ENCODE measurements at regions not wholly inside any gene's neighbourhood (a gene's known extent, or its start where the extent isn't known, plus 50 kb on each side); places are given as distances from the start of the nearest gene placed in this dataset.
"Not testable (repeated sequence)": the region's sequence is repeated elsewhere in the genome, so short reads cannot be mapped to it uniquely, and the experiment has no call there.

DNA sequence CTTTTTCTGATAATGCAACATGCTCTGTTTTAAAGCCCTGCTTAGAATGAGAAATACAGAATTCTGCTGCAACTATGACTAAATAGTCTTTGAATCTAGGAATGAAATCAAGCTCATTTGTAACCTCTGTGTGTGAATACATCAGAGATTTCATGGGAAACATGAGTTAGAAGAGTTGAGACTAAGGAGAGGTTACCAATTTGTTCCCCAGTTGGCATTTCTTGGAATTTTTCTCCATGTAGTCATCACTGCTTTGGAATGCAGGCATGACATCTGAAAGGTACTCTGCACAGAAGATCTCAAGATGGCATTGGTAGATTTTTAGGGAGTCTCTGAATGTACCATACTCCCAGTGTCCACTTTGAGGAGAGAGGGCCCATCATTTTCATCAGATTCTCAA lies 237.2 kb downstream of the TFAP2A start:
- no peak for DNase-seq (ENCODE audit: low spot score)

DNA sequence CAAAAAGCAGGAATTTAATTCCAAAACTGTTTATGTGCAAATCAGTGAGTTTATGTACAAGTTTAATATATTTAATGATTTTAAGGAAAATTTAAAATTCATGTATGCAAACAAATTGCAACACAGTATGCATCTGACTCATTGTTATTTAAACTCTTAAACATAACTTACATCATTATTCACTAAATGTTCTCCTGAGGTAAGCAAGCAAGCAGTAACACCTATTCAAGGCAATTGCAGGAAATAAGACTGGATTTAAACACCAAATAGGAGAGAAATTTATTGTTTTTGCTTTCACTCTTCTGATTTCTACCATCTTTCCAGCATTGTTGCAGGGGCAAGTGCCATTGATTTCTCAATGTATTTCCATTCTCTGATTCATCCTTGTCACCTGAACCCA lies 239.5 kb downstream of the TFAP2A start:
- DNase-seq (ENCODE audit: low spot score): no peak

DNA sequence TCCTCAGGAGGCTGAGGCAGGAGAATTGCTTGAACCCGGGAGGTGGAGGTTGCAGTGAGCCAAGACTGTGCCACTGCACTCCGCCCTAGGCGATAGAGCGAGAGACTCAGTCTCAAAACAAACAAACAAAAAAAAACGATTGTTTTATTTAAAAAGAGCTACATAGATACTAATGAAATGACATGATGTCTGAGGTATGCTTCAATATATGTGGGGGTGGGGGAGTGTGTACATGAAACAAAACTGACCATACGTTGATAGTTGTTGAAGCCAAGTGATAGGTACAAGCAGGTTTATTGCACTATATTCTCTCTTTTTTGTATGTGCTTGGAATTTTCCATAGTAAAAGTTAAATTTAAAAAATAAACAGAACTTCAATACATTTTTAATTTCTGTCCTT lies 240.1 kb downstream of the TFAP2A start:
- DNase-seq (ENCODE audit: low spot score): no peak

DNA sequence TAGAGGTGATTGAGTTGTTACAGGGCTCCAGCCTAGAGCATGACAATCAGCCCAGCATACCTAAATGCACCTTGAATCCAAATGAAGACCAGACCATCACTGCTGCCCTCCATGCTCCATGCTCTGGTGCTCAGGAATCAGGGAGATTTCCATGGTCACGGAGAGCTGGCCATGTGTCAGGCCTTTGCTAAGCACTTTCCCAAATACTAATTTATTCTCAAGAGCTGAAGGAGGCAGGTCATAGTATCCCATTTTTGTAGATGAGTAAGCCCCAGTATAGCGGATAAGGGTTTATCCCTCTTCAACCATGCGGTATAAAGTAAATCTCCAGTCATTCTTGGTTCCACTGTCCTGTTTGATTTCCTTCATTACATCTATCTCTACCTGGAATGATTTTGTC lies 240.8 kb downstream of the TFAP2A start:
- DNase-seq (ENCODE audit: low spot score): no peak

DNA sequence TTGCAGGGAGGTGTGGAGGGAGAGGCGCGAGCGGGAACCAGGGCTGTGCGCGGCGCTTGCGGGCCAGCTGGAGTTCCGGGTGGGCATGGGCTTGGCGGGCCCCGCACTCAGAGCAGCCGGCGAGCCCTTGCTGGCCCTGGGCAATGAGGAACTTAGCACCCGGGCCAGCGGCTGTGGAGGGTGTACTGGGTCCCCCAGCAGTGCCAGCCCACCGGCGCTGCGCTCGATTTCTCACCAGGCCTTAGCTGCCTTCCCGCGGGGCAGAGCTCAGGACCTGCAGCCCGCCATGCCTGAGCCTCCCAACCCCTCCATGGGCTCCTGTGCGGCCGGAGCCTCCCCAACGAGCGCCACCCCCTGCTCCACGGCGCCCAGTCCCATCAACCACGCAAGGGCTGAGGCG lies 243.2 kb downstream of the TFAP2A start:
- not testable (repeated sequence) for DNase-seq (ENCODE audit: low spot score)

DNA sequence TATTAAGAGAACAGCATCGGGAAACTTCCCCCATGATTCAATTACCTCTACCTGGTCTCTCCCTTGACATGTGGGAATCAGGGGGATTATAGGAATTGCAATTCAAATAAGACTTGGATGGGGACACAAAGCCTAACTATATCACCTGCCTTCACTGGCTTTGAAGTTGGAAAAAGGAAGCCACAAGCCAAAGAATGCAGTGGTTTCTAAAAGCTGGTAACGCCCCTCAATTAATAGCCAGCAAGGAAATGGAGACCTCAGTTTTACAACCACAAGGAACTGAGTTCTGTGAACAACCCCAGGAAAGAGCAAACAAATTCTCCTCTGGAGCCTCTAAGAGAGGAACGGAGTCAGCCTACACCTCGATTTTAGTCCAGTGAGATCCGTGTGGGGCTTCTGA lies 244.1 kb downstream of the TFAP2A start:
- DNase-seq (ENCODE audit: low spot score): no peak

DNA sequence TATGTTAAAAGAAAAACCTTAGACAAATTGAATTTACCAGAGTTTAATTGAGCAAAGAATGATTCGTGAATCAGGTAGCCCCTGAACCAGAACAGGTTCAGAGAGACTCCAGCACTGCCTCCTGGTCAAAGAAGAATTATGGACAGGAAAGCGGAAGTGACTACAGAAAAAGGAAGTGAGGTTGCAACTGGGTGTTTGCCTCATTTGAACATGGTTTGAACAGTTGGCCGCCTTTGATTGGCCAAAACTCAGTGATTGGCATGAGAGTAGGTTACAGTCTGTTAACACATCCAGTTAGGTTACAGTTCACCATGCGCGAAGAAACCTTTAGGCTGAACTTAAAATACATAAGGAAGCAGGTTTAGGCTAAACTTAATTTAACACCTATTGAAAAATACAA lies 248.8 kb downstream of the TFAP2A start:
- DNase-seq (ENCODE audit: low spot score): no peak

GRCh38 chr6:10163203-10163962 lies 251.5 kb downstream of the TFAP2A start:
- no peak for DNase-seq (ENCODE audit: low spot score)

DNA sequence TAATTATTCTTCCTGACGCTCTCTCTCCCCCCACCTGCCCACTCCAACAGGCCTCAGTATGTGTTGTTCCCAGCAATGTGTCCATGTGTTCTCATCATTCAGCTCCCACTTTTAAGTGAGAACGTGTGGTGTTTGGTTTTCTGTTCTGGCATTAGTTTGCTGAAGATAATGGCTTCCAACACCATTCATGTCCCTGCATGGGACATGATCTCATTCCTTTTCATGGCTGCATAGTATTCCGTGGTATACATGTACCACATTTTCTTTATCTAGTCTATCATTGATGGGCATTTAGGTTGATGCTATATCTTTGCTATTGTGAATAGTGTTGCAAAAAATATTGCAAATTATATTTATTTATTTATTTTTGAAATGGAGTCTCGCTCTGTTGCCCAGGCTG lies 258.0 kb downstream of the TFAP2A start:
- DNase-seq (ENCODE audit: low spot score): no peak

DNA sequence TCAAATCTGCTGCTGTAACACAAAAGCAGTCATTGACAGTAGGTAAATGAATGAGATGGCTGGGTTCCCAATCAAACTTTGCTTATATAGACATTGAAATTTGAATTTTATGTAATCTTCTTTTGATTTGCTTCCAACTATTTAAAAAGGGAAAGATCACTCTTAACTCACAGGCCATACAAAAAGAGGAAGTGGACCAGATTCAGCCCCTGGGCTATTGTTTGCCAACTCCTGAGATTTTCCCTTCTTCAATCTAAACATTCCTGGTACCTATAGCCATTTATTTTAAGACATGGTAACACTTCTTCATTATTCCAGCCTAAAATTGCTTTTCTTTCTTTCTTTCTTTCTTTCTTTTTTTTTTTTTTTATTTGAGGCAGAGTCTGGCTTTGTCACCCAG lies 260.6 kb downstream of the TFAP2A start:
- no peak for DNase-seq (ENCODE audit: low spot score)

DNA sequence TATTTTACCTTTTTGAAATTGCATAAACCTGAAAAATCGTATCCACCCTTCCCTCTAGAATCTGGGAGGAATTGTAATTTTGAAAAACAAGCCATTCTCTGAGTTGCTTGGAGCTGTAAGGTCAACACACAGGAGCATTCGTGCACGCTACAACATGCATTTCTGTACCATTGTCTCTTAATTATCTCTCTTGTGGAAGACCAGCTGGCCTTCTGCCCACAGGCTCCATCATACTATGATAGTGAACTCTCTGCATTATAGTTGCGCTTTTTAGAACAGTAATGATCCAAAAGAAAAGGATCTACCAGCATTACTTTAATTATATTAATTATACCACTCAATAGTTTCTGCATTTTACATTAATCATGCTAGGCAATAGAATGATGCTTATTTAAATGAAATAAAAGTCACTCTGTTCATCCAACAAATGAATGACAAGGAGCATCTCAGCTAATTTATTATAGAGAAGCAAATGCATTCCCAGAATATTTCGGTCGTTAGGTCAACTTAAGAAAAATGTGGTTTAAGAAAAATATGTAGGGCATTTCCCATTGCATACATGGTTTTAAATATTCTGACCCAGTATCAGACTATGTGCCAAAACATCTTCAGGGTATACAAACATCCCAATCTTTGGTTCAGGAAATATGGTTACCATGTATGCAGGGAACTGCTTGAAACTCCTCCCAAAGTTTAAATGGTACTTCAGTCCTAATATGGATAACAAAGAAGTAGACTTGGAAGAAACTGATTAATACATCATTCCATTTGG lies 263.5 kb downstream of the TFAP2A start:
- no peak for DNase-seq (ENCODE audit: low spot score)

DNA sequence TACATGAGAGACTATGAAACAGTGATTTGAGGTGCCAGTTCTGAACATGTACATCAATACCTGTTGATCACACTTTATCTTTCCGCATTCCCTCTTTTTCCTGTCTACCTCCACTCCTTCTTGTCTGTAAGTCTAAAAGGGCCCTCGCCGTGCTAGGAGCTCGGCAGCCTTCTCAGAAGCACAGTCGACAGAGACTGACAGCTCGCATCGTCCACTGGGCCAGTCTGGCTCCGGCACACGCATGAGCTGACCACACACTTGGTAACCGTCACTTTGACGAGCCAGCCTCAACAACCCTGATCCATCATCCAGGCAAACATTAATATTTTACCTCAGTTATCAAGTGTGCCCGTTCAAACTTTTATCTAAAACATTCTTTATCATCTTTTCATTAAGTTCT lies 265.3 kb downstream of the TFAP2A start:
- no peak for DNase-seq (ENCODE audit: low spot score)

DNA sequence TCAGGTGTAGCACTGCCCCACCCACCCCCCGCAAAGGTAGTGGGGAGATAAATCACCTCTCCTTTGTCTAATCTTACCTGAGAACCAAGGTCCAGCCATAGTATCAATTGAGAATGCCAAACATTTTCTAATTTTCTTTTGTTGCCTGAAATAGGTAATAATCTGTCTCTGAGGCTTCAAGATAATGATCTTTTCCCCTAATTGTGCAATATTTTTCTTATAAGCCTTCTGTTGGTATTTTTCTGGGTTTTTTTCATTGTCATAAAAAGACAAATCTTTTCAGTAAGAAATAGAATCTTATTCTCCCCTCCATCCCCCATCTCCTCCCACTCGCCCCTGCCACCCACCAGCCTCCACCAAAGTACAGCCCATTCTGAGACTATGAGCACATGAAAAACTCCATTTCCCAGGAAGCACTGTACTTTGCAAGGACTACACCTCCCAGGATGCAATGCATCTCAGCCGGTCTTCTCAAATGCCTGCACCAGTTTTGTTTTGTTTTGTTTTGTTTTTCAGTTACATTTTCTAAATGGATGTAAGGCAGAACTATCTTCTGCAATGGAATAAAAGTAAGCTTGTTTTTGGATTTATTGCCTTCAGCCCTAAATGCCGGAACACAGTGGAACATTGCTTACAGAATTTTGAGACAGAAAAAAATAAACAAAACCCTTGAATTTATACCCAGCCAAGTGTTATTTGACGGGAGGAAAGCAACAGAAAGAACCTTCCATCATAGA lies 268.0 kb downstream of the TFAP2A start:
- DNase-seq (ENCODE audit: low spot score): peak; percentile 60

DNA sequence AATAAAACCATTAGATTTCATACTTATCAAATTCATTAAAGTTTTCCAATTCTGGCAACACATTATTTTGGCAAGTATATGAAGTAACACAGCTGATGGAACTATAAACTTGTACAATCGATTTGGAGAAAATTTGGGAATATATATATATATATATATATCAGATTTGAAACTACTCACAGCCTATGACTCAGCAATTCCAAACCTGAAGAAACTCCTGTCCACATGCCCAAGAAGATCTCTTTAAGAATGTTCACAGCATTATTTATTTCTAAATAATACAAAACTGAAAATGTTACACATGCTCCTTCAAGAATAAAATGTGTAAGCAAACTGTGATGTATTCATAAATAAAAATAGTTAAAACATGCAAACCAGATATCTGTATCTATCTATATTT lies 270.1 kb downstream of the TFAP2A start:
- DNase-seq (ENCODE audit: low spot score): no peak

DNA sequence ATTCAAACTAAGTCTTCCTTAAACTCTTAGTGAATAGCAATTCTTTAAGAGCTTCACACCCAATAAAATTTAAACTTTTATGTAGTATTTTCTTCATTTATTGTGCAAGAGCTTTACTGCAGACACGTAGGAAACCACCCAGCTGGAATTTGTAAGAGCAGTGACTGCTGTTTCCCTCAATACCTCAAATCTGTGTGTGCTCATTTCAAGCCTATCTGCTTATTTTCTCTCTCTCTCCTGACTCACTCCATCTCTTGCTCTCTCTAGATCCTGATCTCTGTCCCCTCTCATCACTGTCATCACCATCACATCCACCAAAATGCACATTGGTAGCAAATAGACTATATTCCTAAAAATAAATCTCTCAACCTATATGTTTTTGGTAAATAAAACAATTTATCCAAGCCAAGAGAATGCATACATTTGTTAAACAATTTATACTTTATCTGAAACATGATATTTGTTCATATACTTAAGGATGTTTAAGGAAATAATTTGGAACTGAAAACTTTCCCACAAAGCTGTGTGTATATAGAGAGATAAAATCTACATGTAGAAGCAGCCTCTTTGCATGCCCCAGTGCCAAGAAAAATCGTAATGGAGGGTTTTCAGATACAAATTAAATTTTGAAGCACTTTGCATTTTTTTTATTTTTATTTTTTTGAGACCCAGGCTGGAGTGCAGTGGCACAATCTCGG lies 273.0 kb downstream of the TFAP2A start:
- no peak for DNase-seq (ENCODE audit: low spot score)

- no peak for DNase-seq (ENCODE audit: low spot score)
Measured at GRCh38 chr6:10140824-10141223, 274.1 kb downstream of the TFAP2A start.

- DNase-seq (ENCODE audit: low spot score): no peak
Measured at GRCh38 chr6:10140136-10140535, 274.7 kb downstream of the TFAP2A start.

- no peak for DNase-seq (ENCODE audit: low spot score)
Measured at GRCh38 chr6:10138917-10139316, 276.0 kb downstream of the TFAP2A start.

GRCh38 chr6:10136636-10137035 lies 278.2 kb downstream of the TFAP2A start:
- DNase-seq (ENCODE audit: low spot score): no peak

GRCh38 chr6:10134185-10134584 lies 280.7 kb downstream of the TFAP2A start:
- DNase-seq (ENCODE audit: low spot score): not testable (repeated sequence)

GRCh38 chr6:10128721-10129120 lies 286.2 kb downstream of the TFAP2A start:
- DNase-seq (ENCODE audit: low spot score): no peak

- DNase-seq (ENCODE audit: low spot score): no peak
Measured at GRCh38 chr6:10122164-10122563, 292.7 kb downstream of the TFAP2A start.

All from D341Med (cell line).